ENCODE measurements at regions not wholly inside any gene's neighbourhood (a gene's known extent, or its start where the extent isn't known, plus 50 kb on each side); places are given as distances from the start of the nearest gene placed in this dataset.
A peak's percentile ranks its signal among the peaks of the same experiment; 100 is the strongest.
"Not testable (repeated sequence)": the region's sequence is repeated elsewhere in the genome, so short reads cannot be mapped to it uniquely, and the experiment has no call there.

- not testable (repeated sequence) for DNase-seq
These were observed 183.3 kb upstream of the PRKX start for GRCh38 chrX:3896755-3897154.

DNA sequence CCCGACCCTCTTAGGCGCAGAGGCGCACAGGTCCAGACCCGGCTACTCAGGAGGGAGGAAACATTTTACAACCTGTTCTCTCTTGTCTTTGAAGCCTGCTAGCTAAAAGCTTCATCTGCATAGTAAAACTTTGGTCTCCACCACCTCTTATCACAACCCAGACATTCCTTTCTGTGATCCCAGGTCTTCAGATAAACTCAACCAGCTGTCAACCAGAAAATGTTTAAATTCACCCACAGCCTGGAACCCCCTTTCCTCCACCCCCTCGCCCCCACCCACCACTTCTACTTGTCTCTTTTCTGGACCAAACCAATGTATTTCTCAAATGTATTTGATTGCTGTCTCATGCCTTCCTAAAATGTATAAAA lies 169.1 kb upstream of the PRKX start:
- not testable (repeated sequence) for DNase-seq

DNA sequence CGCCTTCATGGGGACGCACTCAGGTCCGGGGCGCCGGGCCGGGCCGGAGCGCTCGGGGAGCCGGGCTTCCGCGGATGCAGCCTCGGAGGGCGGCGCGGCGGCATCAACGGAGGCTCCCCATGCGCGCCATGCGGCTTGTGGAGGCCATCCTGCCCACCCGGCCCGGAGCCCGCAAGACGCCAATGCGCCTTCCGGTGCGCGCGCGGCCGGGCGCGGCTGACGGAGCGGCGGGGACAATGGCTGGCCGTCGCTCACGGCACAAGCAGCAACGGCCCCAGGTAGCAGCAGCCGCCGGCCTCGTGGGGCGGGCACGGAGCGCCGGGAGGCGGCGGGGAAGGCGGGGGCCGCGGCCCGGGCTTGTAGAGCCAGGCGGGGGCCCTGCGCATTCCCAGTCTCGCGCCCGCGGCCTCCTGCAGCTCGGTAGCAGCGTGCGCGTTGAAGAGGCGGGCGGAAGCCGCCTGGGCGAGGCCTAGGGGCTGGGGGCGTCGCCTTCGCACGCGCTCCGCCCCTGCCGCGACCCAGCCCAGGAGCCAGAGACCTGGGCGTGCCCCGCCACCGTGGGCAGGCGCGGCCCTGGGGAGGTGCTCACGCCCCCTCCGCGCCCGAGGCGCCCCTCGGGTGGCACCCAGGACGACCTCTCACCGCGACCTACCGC lies 168.6 kb upstream of the PRKX start:
- DNase-seq: not testable (repeated sequence)

DNA sequence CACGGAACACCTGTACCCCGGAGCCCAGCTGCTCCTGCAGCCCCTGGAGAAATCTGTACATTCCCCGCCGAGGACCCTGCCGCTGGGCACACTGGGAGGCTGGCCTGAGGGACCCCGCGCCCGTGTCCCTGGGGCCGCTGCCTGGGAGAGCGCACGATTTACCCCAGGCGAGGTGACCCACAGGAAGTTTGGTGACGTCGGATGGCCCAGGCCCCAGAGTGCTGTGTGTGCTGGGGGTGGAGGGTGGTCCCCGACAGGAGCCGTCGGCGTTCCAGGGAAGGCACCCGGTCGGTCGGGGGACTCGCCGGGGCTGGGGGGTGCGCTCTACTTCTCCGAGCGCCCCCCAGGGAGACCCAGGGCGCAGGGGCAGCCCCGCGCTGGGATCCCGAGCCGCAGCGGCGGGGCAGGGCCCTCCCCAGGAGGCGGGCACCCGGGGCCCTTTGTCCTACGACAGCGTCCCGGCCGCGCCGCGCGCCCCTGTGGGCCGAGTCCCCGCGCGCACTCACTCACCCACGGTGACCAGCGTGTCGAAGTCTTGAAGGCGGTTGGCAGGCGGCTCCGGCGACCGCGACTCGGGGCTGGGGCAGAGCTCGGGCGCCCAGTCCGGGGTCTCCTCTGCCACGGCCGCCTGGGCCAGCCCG lies 167.9 kb upstream of the PRKX start:
- DNase-seq: not testable (repeated sequence)

DNA sequence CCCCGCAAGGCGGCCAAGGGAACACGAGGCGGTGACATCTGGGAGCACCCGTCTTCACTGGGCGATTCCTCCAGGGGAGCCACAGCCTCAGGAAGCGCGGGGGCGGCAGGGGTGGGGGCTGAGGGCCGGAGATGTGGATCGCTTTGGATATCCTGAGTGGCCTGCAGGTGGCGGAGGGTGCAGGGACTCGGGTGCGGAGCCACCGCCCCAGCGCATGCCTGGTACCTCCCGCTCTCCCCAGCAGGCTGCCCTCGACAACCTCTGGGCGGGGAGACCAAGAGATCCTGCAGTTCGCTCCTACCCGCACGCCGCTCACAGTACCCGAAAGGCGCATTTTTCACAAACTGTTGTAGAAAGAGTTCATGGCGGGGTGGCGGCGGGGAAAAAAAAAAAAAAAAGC lies 162.9 kb upstream of the PRKX start:
- not testable (repeated sequence) for DNase-seq

GRCh38 chrX:3875638-3876037 lies 162.2 kb upstream of the PRKX start:
- not testable (repeated sequence) for DNase-seq

- DNase-seq: not testable (repeated sequence)
These were observed 158.9 kb upstream of the PRKX start for GRCh38 chrX:3872226-3872879.

DNA sequence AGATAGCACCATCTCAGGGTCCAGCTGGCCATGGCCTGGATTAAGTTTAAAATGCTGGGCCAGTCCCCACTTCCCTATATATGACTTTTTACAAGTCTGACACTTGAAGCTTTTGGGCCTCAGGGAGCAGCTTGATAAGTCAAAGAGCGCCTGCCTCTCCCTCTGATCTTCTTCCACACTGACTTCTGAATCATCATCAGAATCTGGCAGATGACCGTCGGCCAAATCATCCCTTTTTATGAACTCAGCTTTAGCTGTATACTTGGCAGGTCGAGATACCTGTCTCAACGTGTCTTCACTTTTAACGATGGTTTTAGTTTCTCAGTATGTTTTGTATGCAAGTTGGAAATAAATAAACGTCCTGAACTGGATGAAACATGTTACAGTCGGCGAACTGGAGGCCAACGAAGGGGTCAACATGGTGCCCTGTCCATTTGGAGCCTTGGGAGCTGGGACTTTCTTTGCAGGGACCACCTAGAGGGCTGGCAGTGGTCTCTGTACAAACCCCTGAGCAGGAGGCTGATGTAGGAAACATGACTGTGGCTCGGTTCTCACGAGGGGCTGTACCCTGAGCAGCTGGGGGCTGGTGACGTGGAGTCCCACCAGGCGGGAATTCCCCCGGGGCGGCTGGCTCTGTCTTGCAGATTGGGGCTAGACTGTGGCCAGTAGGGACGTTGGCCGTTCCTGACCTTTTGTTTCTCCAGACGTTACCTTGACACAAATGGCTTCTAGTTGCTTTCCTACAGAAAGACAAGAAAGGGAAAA lies 153.8 kb upstream of the PRKX start:
- DNase-seq: not testable (repeated sequence)

DNA sequence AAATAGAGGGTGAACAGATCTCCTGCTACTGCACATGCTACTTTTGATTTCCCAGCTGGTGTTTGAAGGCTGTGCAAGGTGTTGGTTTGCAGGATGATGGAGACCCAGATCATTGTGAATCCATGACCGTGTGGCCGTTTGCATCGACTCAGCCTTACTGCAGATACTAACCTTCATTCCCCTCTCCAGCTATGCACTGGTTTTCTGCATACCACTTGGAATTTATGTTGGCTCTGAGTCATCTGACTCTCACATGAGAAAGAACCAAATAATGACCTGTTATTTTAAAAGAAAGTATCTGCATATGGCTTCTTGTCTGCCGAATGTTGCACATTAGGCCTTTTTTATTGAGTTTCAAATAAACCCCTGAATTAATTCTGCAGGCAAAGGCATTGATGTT lies 144.9 kb upstream of the PRKX start:
- DNase-seq: not testable (repeated sequence)

DNA sequence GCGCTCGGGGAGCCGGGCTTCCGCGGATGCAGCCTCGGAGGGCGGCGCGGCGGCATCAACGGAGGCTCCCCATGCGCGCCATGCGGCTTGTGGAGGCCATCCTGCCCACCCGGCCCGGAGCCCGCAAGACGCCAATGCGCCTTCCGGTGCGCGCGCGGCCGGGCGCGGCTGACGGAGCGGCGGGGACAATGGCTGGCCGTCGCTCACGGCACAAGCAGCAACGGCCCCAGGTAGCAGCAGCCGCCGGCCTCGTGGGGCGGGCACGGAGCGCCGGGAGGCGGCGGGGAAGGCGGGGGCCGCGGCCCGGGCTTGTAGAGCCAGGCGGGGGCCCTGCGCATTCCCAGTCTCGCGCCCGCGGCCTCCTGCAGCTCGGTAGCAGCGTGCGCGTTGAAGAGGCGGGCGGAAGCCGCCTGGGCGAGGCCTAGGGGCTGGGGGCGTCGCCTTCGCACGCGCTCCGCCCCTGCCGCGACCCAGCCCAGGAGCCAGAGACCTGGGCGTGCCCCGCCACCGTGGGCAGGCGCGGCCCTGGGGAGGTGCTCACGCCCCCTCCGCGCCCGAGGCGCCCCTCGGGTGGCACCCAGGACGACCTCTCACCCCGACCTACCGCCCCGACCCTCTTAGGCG lies 130.2 kb upstream of the PRKX start:
- not testable (repeated sequence) for DNase-seq

- DNase-seq: peak in 1 of 2 donors; percentile 39
These were observed 129.5 kb upstream of the PRKX start for GRCh38 chrX:3842822-3843521.

DNA sequence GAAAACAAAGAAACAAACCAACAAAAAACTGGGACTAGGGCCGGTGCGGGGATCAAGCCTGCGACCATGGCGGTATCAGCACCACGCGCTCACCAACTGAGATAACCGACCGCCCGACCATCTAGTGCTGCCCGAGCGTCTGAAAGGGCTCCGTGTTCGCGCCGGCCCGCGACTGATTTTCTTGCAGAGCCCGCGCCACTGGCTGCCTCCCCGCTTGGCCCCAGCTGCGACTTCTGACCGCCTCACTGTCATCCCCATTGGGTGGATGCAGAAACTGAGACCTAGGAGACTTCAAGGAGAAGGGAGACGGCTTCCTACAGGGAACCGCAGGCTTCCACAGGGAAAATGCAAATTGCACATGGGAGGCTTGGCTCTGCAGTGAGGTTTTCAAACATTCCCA lies 125.3 kb upstream of the PRKX start:
- not testable (repeated sequence) for DNase-seq

DNA sequence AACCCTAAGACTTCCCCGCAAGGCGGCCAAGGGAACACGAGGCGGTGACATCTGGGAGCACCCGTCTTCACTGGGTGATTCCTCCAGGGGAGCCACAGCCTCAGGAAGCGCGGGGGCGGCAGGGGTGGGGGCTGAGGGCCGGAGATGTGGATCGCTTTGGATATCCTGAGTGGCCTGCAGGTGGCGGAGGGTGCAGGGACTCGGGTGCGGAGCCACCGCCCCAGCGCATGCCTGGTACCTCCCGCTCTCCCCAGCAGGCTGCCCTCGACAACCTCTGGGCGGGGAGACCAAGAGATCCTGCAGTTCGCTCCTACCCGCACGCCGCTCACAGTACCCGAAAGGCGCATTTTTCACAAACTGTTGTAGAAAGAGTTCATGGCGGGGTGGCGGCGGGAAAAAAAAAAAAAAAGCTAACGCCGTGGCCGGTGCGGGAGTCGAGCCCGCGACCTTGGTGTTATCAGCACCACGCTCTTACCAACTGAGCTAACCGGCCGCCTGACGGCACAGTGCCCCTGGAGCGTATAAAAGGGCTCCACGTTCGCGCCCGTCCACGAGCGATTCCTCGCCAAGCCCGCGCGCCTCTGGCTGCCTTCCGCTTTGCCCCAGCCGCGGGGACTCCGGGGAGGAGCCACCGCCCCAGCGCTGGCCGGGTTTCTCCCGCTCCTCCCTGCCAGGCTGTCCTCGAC lies 124.7 kb upstream of the PRKX start:
- not testable (repeated sequence) for DNase-seq

- DNase-seq: not testable (repeated sequence)
These were observed 123.8 kb upstream of the PRKX start for GRCh38 chrX:3837211-3837610.

GRCh38 chrX:3833761-3834542 lies 120.5 kb upstream of the PRKX start:
- DNase-seq: not testable (repeated sequence)

- DNase-seq: not testable (repeated sequence)
These were observed 116.6 kb upstream of the PRKX start for GRCh38 chrX:3830020-3830419.

GRCh38 chrX:3829041-3829531 lies 115.6 kb upstream of the PRKX start:
- DNase-seq: not testable (repeated sequence)

GRCh38 chrX:3828378-3829040 lies 115.1 kb upstream of the PRKX start:
- DNase-seq: not testable (repeated sequence)

DNA sequence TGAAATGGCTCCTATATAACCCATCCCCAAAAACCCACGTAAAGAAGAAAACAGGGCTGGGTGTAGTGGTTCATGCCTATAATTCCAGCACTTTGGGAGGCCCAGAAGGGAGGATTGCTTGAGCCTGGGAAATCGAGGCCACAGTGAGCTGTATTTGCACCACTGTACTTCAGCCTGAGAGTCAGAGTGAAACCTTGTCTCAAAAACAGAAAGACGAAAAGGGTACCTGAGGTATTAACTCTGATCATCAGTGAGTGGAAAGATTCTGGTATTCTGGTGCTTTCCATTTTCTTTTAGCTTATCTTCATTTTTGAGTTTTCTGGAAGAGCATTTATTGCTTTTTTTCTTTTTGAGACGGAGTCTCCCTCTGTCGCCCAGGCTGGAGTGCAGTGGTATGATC lies 110.6 kb upstream of the PRKX start:
- not testable (repeated sequence) for DNase-seq

DNA sequence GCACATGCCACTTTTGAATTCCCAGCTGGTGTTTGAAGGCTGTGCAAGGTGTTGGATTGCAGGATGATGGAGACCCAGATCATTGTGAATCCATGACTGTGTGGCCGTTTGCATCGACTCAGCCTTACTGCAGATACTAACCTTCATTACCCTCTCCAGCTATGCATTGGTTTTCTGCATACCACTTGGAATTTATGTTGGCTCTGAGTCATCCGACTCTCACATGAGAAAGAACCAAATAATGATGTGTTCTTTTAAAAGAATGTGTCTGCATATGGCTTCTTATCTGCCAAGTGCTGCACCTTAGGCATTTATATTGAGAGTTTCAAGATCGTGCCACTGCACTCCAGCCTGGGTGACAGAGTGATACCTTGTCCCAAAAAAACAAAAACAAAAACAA lies 106.7 kb upstream of the PRKX start:
- no peak for DNase-seq
